ENCODE measurements at regions not wholly inside any gene's neighbourhood (a gene's known extent, or its start where the extent isn't known, plus 50 kb on each side); places are given as distances from the start of the nearest gene placed in this dataset.

GRCh38 chr2:177320596-177320995 is 56.1 kb upstream of the NFE2L2 start:
- DNase-seq: no peak
- no peaks in the 10 kb centered on the region for H3K9me3 ChIP-seq

GRCh38 chr2:177322801-177323261 is 58.3 kb upstream of the NFE2L2 start:
- ATAC-seq: peak; percentile 70
- H3K4me3 ChIP-seq: no peak overlapping the region
- peaks cover 6% of the 10 kb centered on the region for H3K36me3 ChIP-seq
- intact Hi-C loops (cut with DNase I): no loop called here
- no peaks in the 10 kb centered on the region for H3K27me3 ChIP-seq
- no peak overlapping the region for H3K27ac ChIP-seq
- H3K9me3 ChIP-seq: no peaks in the 10 kb centered on the region
- no peaks in the 10 kb centered on the region for H3K4me1 ChIP-seq
- no peak for TF ChIP-seq CTCF (IDR thresholded peaks at IDR 0.05)
- DNase-seq: no peak

More at GRCh38 chr2:177320596-177320995, 56.1 kb upstream of the NFE2L2 start:
- TF ChIP-seq CTCF (IDR thresholded peaks at IDR 0.05): no peak
- ATAC-seq: peak; percentile 20
- Histone ChIP-seq H3K36me3 (peaks cover 6% of the 10 kb centered on the region), H3K27ac (no peak overlapping the region), H3K4me3 (no peak overlapping the region), H3K4me1 (no peaks in the 10 kb centered on the region), H3K27me3 (no peaks in the 10 kb centered on the region)
- intact Hi-C loops (cut with DNase I): no loop called here

DNA sequence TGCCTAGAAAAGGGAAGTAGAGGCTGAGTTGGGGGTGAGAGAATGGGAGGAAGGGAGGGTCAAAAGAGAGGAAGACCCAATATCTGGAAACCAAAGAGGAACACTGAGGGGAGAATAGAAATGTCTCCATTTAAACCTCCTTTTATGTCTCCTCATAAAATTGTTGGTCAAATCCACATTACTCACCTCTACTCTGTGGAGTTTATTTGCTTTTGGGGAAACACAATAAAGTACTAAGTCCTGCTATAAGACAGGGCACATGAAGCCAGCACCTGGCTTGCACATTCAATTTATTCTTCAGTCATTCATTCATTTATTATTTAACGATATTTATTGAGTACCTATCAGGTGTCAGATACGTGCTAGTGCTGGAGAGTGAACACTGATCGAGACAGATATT is 60.3 kb upstream of the NFE2L2 start:
- ATAC-seq (no peak), DNase-seq (no peak)
- Histone ChIP-seq H3K36me3 (peaks cover 6% of the 10 kb centered on the region), H3K27ac (no peak overlapping the region), H3K9me3 (no peaks in the 10 kb centered on the region), H3K27me3 (no peaks in the 10 kb centered on the region), H3K4me1 (no peaks in the 10 kb centered on the region), H3K4me3 (no peak overlapping the region)
- intact Hi-C loops (cut with DNase I): no loop called here
- TF ChIP-seq CTCF (IDR thresholded peaks at IDR 0.05): no peak

GRCh38 chr2:177325554-177325953 is 61.0 kb upstream of the NFE2L2 start:
- no peaks in the 10 kb centered on the region for H3K27me3 ChIP-seq
- H3K9me3 ChIP-seq: no peaks in the 10 kb centered on the region
- H3K27ac ChIP-seq: no peak overlapping the region
- no peak for TF ChIP-seq CTCF (IDR thresholded peaks at IDR 0.05)
- ATAC-seq (peak; percentile 71), DNase-seq (no peak)
- intact Hi-C loops (cut with DNase I): no loop called here
- H3K36me3 ChIP-seq: peaks cover 6% of the 10 kb centered on the region
- H3K4me1 ChIP-seq: no peaks in the 10 kb centered on the region
- H3K4me3 ChIP-seq: no peak overlapping the region

DNA sequence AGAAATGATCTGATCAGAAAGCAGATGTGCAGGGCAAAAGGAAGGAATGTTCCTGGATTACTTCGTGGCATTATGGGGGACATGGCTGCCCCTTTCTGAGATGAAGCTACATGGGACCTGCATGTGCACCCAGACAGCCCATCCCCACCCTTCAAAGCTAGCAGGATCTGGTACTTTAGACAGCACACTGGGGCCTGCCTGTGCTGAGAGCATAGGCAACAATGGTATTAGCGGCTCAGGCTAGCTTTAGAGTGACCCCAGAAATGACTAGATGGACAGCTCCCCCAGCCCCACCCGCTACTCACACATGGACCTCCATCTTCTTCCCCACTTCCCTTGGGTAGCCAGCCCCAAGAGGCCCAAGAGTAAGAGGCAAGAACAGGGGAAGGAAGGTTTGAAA is 61.5 kb upstream of the NFE2L2 start:
- Histone ChIP-seq H3K36me3 (peaks cover 6% of the 10 kb centered on the region), H3K4me3 (no peak overlapping the region), H3K27me3 (no peaks in the 10 kb centered on the region), H3K4me1 (no peaks in the 10 kb centered on the region), H3K9me3 (no peaks in the 10 kb centered on the region), H3K27ac (no peak overlapping the region)
- intact Hi-C loops (cut with DNase I): no loop called here
- ATAC-seq: no peak
- no peak for TF ChIP-seq CTCF (IDR thresholded peaks at IDR 0.05)
- DNase-seq: no peak

GRCh38 chr2:177326591-177326990 is 62.1 kb upstream of the NFE2L2 start:
- intact Hi-C loops (cut with DNase I): no loop called here
- no peak for ATAC-seq

More at GRCh38 chr2:177326591-177326990, 62.1 kb upstream of the NFE2L2 start:
- no peaks in the 10 kb centered on the region for H3K4me1 ChIP-seq
- H3K4me3 ChIP-seq: no peak overlapping the region
- no peak for DNase-seq
- TF ChIP-seq CTCF (IDR thresholded peaks at IDR 0.05): no peak
- peaks cover 3% of the 10 kb centered on the region for H3K36me3 ChIP-seq
- no peaks in the 10 kb centered on the region for H3K9me3 ChIP-seq
- no peak overlapping the region for H3K27ac ChIP-seq
- no peaks in the 10 kb centered on the region for H3K27me3 ChIP-seq
